ENCODE measurements at regions not wholly inside any gene's neighbourhood (a gene's known extent, or its start where the extent isn't known, plus 50 kb on each side); places are given as distances from the start of the nearest gene placed in this dataset.
A peak's percentile ranks its signal among the peaks of the same experiment; 100 is the strongest.

- Histone ChIP-seq H3K36me3 (no peaks in the 10 kb centered on the region), H3K4me1 (no peaks in the 10 kb centered on the region), H3K27me3 (ENCODE audit: low read depth) (no peaks in the 10 kb centered on the region), H3K27ac (no peak overlapping the region), H3K9me3 (no peaks in the 10 kb centered on the region), H3K4me3 (no peak overlapping the region)
- ATAC-seq: no peak
- intact Hi-C loops (cut with DNase I): no loop called here
- no peak for DNase-seq
- TF ChIP-seq, protein P1, sequence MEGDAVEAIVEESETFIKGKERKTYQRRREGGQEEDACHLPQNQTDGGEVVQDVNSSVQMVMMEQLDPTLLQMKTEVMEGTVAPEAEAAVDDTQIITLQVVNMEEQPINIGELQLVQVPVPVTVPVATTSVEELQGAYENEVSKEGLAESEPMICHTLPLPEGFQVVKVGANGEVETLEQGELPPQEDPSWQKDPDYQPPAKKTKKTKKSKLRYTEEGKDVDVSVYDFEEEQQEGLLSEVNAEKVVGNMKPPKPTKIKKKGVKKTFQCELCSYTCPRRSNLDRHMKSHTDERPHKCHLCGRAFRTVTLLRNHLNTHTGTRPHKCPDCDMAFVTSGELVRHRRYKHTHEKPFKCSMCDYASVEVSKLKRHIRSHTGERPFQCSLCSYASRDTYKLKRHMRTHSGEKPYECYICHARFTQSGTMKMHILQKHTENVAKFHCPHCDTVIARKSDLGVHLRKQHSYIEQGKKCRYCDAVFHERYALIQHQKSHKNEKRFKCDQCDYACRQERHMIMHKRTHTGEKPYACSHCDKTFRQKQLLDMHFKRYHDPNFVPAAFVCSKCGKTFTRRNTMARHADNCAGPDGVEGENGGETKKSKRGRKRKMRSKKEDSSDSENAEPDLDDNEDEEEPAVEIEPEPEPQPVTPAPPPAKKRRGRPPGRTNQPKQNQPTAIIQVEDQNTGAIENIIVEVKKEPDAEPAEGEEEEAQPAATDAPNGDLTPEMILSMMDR (IDR thresholded peaks at IDR 0.05): no peak
These were observed 742.7 kb upstream of the SLC35B3 start for GRCh38 chr6:9178071-9178470.

DNA sequence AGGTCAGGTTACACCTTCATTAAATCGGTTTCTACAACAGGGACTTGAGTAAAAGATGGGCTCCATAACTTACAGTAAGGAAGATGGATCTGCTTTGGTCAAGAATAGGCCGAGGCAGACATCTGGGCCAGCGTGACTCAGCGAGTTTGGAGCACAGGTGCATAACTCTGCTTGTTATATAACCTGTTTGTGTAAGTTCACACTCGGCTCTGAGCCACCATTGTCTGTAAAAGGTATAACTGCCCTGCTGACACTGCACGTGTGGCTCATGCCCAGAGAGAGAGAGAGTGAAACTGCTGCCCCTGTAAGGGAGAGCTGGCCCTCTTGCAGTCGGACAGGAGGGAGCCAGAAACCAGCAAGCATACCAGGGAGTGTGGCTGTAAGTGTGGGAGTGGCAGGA is 737.9 kb upstream of the SLC35B3 start:
- intact Hi-C loops (cut with DNase I): no loop called here
- H3K27me3 ChIP-seq (ENCODE audit: low read depth): no peaks in the 10 kb centered on the region
- H3K4me1 ChIP-seq: no peaks in the 10 kb centered on the region
- no peaks in the 10 kb centered on the region for H3K36me3 ChIP-seq
- ATAC-seq: no peak
- H3K9me3 ChIP-seq: no peaks in the 10 kb centered on the region
- H3K4me3 ChIP-seq: no peak overlapping the region
- DNase-seq: no peak
- TF ChIP-seq, protein P1 (IDR thresholded peaks at IDR 0.05): no peak
- H3K27ac ChIP-seq: no peak overlapping the region

GRCh38 chr6:9172096-9172495 is 736.8 kb upstream of the SLC35B3 start:
- ATAC-seq (peak in 1 of 2 donors; percentile 15), DNase-seq (no peak)
- Histone ChIP-seq H3K27ac (no peak overlapping the region), H3K9me3 (no peaks in the 10 kb centered on the region), H3K27me3 (ENCODE audit: low read depth) (no peaks in the 10 kb centered on the region), H3K4me3 (no peak overlapping the region), H3K4me1 (no peaks in the 10 kb centered on the region), H3K36me3 (no peaks in the 10 kb centered on the region)
- TF ChIP-seq, protein P1 (IDR thresholded peaks at IDR 0.05): no peak
- intact Hi-C loops (cut with DNase I): no loop called here

DNA sequence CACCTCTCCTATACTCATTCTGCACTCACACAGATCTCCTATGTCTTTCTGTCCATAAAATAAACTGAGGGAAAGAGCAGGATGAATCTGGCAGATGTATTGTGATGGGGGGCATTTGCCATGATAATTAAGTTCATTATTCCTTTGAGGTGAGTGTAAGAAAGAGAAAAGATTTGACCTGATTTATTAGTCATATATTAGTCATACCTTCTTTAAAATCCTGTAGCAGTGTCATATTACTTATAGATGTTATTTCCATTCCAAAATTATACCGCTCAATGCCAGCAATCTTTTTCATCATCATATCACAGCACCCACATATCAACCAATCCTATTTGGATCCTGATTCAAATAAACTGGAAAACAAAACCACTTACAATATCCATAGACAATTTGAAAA is 733.3 kb upstream of the SLC35B3 start:
- no peaks in the 10 kb centered on the region for H3K36me3 ChIP-seq
- H3K4me3 ChIP-seq: no peak overlapping the region
- ATAC-seq (no peak), DNase-seq (no peak)
- H3K9me3 ChIP-seq: peaks cover 5% of the 10 kb centered on the region
- H3K27ac ChIP-seq: no peak overlapping the region
- TF ChIP-seq, protein P1 (IDR thresholded peaks at IDR 0.05): no peak
- intact Hi-C loops (cut with DNase I): no loop called here
- no peaks in the 10 kb centered on the region for H3K27me3 ChIP-seq (ENCODE audit: low read depth)
- H3K4me1 ChIP-seq: no peaks in the 10 kb centered on the region

- intact Hi-C loops (cut with DNase I): no loop called here
- DNase-seq: no peak
- Histone ChIP-seq H3K9me3 (peaks cover 13% of the 10 kb centered on the region), H3K36me3 (no peaks in the 10 kb centered on the region), H3K4me3 (no peak overlapping the region), H3K4me1 (no peaks in the 10 kb centered on the region), H3K27me3 (ENCODE audit: low read depth) (no peaks in the 10 kb centered on the region), H3K27ac (no peak overlapping the region)
- ATAC-seq: no peak
- TF ChIP-seq, protein P1 (IDR thresholded peaks at IDR 0.05): no peak
These were observed 726.4 kb upstream of the SLC35B3 start for GRCh38 chr6:9161731-9162130.

GRCh38 chr6:9159051-9159450 is 723.7 kb upstream of the SLC35B3 start:
- Histone ChIP-seq H3K36me3 (no peaks in the 10 kb centered on the region), H3K27me3 (ENCODE audit: low read depth) (no peaks in the 10 kb centered on the region), H3K4me1 (no peaks in the 10 kb centered on the region), H3K9me3 (peaks cover 8% of the 10 kb centered on the region), H3K27ac (no peak overlapping the region), H3K4me3 (no peak overlapping the region)
- TF ChIP-seq, protein P1 (IDR thresholded peaks at IDR 0.05): no peak
- DNase-seq (no peak), ATAC-seq (no peak)
- intact Hi-C loops (cut with DNase I): no loop called here

Measured in lower lobe of right lung (tissue), 2 donors.